Calu3 (cell line): ENCODE measurements at regions not wholly inside any gene's neighbourhood (a gene's known extent, or its start where the extent isn't known, plus 50 kb on each side); places are given as distances from the start of the nearest gene placed in this dataset.

ENCODE experiments used
- BruUV-seq: library from RNA; stranded (reverse); fragments of 400-500 nt; replicated peaks from 2 replicates; lab custom pipeline; 2021; lab: Mats Ljungman, UMichigan
- CTCF ChIA-PET: fragments of 300-600 bp; sonication (Branson Sonifier 250); formaldehyde crosslinking; loops from one replicate; lab custom pipeline; 2022; ENCODE audit warnings: antibody characterized with exemption; lab: Charles Lee
- DNase-seq: peaks from one replicate; pipeline ENCODE4 v3.0.0; 2022
- H3K27ac Mint-ChIP-seq: one replicate; pipeline ENCODE4 v1.8.0; 2022; ENCODE audit warnings: mixed read lengths; ENCODE audit not compliant: unreplicated experiment
- H3K27me3 Mint-ChIP-seq: one replicate; pipeline ENCODE4 v1.8.0; 2022; ENCODE audit warnings: mixed read lengths; ENCODE audit not compliant: unreplicated experiment
- H3K36me3 Mint-ChIP-seq: one replicate; pipeline ENCODE4 v1.8.0; 2022; ENCODE audit warnings: mild to moderate bottlenecking, moderate library complexity, mixed read lengths; ENCODE audit not compliant: insufficient read depth, unreplicated experiment
- H3K4me1 Mint-ChIP-seq: one replicate; pipeline ENCODE4 v1.8.0; 2022; ENCODE audit warnings: mild to moderate bottlenecking, low read depth, mixed read lengths; ENCODE audit not compliant: unreplicated experiment
- H3K4me3 Mint-ChIP-seq: one replicate; pipeline ENCODE4 v1.8.0; 2022; ENCODE audit warnings: mild to moderate bottlenecking, low read depth, moderate library complexity, mixed read lengths; ENCODE audit not compliant: unreplicated experiment
- H3K9me3 Mint-ChIP-seq: one replicate; pipeline ENCODE4 v1.8.0; 2022; ENCODE audit warnings: low read depth, mixed read lengths; ENCODE audit not compliant: unreplicated experiment
- intact Hi-C: fragments of 100-400 bp; cut with micrococcal nuclease; formaldehyde crosslinking; loops from one replicate; pipeline ENCODE4 v1.10.0; 2022; ENCODE audit not compliant: unreplicated experiment
- TF ChIP-seq, protein P1 (sequence below): fragments of 200-600 bp; IDR thresholded peaks from one replicate; pipeline ENCODE4 v1.8.0; 2022; ENCODE audit warnings: antibody characterized with exemption; ENCODE audit not compliant: unreplicated experiment

DNA sequence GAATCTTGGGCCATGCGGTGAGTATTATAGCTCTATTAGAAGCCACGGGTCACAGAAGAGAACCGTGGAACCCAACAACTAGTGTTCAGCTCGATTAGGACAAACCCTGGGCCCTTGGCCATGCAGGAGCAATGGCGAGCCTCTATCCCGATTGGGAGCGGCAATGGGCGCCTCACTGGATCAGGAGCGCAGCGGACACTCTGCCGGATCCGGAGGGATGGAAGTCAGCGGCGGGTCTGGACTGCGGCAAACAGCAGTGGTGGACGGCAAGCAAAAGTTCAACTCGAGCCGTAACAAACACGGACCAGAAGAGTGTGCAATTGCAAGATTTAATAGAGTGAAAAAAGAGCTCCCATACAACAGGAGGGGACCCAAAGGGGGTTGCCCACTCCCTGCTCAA lies 1481.9 kb downstream of the PCDH9 start:
- no TSS peak for BruUV-seq
- TF ChIP-seq, protein P1, sequence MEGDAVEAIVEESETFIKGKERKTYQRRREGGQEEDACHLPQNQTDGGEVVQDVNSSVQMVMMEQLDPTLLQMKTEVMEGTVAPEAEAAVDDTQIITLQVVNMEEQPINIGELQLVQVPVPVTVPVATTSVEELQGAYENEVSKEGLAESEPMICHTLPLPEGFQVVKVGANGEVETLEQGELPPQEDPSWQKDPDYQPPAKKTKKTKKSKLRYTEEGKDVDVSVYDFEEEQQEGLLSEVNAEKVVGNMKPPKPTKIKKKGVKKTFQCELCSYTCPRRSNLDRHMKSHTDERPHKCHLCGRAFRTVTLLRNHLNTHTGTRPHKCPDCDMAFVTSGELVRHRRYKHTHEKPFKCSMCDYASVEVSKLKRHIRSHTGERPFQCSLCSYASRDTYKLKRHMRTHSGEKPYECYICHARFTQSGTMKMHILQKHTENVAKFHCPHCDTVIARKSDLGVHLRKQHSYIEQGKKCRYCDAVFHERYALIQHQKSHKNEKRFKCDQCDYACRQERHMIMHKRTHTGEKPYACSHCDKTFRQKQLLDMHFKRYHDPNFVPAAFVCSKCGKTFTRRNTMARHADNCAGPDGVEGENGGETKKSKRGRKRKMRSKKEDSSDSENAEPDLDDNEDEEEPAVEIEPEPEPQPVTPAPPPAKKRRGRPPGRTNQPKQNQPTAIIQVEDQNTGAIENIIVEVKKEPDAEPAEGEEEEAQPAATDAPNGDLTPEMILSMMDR = no peak
- CTCF ChIA-PET = no interaction called here
- no peaks in the 10 kb centered on the region for H3K36me3 Mint-ChIP-seq
- no peak overlapping the region for H3K27ac Mint-ChIP-seq
- no peaks in the 10 kb centered on the region for H3K4me1 Mint-ChIP-seq
- intact Hi-C loops = no loop called here
- no peak for DNase-seq
- no peaks in the 10 kb centered on the region for H3K27me3 Mint-ChIP-seq
- no peak overlapping the region for H3K4me3 Mint-ChIP-seq
- no peaks in the 10 kb centered on the region for H3K9me3 Mint-ChIP-seq

DNA sequence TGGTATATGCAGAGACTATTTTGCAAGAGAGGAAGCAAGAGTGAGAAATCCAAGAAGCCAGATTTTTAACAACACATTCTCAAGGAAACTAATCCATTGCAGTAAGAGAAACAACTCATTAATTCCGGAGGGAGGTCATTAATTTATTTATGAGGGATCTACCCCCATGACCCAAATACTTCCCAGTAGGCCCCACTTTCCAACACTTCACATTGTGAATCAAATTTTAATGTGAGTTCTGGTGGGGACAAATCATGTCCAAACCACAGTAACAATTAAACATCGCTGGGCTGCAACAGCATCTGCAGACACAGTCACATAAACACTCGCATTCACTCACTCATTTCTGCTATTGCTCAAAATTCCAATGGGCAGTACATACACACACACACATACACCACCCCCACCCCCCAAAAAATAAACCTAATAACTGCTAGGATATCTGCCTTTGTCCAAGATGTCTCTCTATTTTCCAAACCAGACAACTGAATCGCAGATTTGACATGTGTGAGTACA lies 1483.7 kb downstream of the PCDH9 start:
- no TSS peak for BruUV-seq
- H3K27me3 Mint-ChIP-seq = no peaks in the 10 kb centered on the region
- no peaks in the 10 kb centered on the region for H3K4me1 Mint-ChIP-seq
- H3K9me3 Mint-ChIP-seq = no peaks in the 10 kb centered on the region
- intact Hi-C loops = no loop called here
- no peak for DNase-seq
- no peaks in the 10 kb centered on the region for H3K36me3 Mint-ChIP-seq
- TF ChIP-seq, protein P1 = no peak
- H3K27ac Mint-ChIP-seq = no peak overlapping the region
- CTCF ChIA-PET = no interaction called here
- no peak overlapping the region for H3K4me3 Mint-ChIP-seq

DNA sequence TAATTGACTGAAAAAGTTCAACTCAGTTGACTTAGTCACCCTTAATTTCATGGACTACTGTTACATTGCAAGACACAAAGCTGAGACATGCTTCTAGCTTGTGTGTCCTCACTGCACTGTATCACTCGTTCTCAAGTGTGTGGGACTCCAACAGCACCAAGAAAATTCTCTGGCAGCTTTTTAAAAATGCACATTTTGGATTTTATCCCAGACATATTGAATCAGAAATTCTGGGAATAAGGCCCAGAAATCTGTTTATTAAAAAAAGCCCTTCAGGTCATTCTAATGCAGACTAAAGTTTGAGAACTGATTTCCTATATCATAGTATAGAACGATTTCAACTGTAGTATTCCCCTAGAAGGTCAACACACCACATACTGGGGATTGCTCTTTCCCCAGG lies 1485.3 kb downstream of the PCDH9 start:
- intact Hi-C loops = no loop called here
- TF ChIP-seq, protein P1 = no peak

DNA sequence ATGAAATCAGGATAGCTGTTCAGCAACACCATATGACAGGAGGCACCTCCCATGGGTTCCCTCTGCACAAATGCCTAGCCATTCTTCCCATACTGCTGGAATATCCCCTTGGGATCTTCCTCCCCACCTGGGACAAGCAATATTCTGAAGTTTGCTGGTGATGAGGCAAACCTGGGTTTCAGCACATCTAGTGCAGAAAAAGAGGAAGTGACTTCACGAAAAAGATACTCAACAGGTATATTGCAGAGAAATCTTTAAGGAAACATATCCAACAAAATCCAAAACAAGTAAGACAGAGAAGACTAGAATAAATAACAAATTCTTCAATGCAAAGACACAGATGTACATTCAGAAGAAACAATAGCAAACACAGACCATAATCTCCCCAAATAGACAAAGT lies 1497.0 kb downstream of the PCDH9 start:
- Mint-ChIP-seq H3K9me3 (peaks cover 3% of the 10 kb centered on the region), H3K36me3 (no peaks in the 10 kb centered on the region), H3K27me3 (no peaks in the 10 kb centered on the region), H3K4me3 (no peak overlapping the region), H3K27ac (no peak overlapping the region), H3K4me1 (no peaks in the 10 kb centered on the region)
- no peak for DNase-seq
- intact Hi-C loops = no loop called here
- CTCF ChIA-PET = no interaction called here
- BruUV-seq = no TSS peak
- TF ChIP-seq, protein P1 = no peak

More for the DNA sequence above, 1485.3 kb downstream of the PCDH9 start:
- no peaks in the 10 kb centered on the region for H3K9me3 Mint-ChIP-seq
- no peaks in the 10 kb centered on the region for H3K27me3 Mint-ChIP-seq
- BruUV-seq = no TSS peak
- H3K4me3 Mint-ChIP-seq = no peak overlapping the region
- no peak for DNase-seq
- no peaks in the 10 kb centered on the region for H3K4me1 Mint-ChIP-seq
- CTCF ChIA-PET = no interaction called here
- no peak overlapping the region for H3K27ac Mint-ChIP-seq
- no peaks in the 10 kb centered on the region for H3K36me3 Mint-ChIP-seq
